OCI-LY7 (cell line): ENCODE measurements at regions not wholly inside any gene's neighbourhood (a gene's known extent, or its start where the extent isn't known, plus 50 kb on each side); places are given as distances from the start of the nearest gene placed in this dataset.

Experiments used
- BruUV-seq: library from RNA; stranded (reverse); fragments of 400-500 nt; replicated peaks from 2 replicates; lab custom pipeline; 2021; lab: Mats Ljungman, UMichigan
- CTCF ChIA-PET: fragments of 300-600 bp; sonication (Branson Sonifier 250); formaldehyde crosslinking; loops from one replicate; lab custom pipeline; 2022; ENCODE audit warnings: antibody characterized with exemption; ENCODE audit not compliant: unreplicated experiment; lab: Charles Lee
- POLR2A ChIA-PET: fragments of 300-600 bp; sonication (Branson Sonifier 250); formaldehyde crosslinking; loops from one replicate; lab custom pipeline; 2022; ENCODE audit warnings: antibody characterized with exemption; lab: Charles Lee
- DNase-seq: peaks from one replicate; pipeline ENCODE4 v3.0.0-alpha.2; 2015; ENCODE audit warnings: low spot score
- H2AFZ ChIP-seq: fragments of 200-600 bp; sonication (generic), shearing (Covaris generic); 2 replicates; pipeline ENCODE4 v1.6.1; 2014; ENCODE audit warnings: mild to moderate bottlenecking, antibody characterized with exemption, low read length, moderate library complexity
- H3K27ac ChIP-seq: fragments of 200-600 bp; sonication (generic); 2 replicates; pipeline ENCODE4 v1.5.1; 2014; ENCODE audit warnings: mixed run types, low read depth, mild to moderate bottlenecking, moderate library complexity, low read length, inconsistent platforms; ENCODE audit not compliant: poor library complexity, severe bottlenecking
- H3K36me3 ChIP-seq: fragments of 200-600 bp; sonication (generic); 2 replicates; pipeline ENCODE4 v1.6.1; 2014; ENCODE audit warnings: mild to moderate bottlenecking, antibody characterized with exemption, low read length, moderate library complexity, mixed read lengths; ENCODE audit not compliant: insufficient read depth
- H3K4me1 ChIP-seq: fragments of 200-600 bp; sonication (generic); 2 replicates; pipeline ENCODE4 v1.5.1; 2014; ENCODE audit warnings: mild to moderate bottlenecking, low read length; ENCODE audit not compliant: insufficient read depth, poor library complexity, severe bottlenecking
- H3K4me2 ChIP-seq: fragments of 200-600 bp; sonication (generic); 2 replicates; pipeline ENCODE4 v1.6.1; 2014; ENCODE audit warnings: mild to moderate bottlenecking, low read length
- H3K4me3 ChIP-seq: fragments of 200-600 bp; sonication (generic); 2 replicates; pipeline ENCODE4 v1.5.1; 2014; ENCODE audit warnings: mild to moderate bottlenecking, low read depth, low read length; ENCODE audit not compliant: poor library complexity, severe bottlenecking
- H3K79me2 ChIP-seq: fragments of 200-600 bp; sonication (generic); 2 replicates; pipeline ENCODE4 v1.6.1; 2016; ENCODE audit warnings: low read depth, mild to moderate bottlenecking, low read length, moderate library complexity, mixed read lengths; ENCODE audit not compliant: insufficient read depth
- H3K9me2 ChIP-seq: fragments of 200-600 bp; sonication (generic); 2 replicates; pipeline ENCODE4 v1.6.1; 2016; ENCODE audit warnings: mild to moderate bottlenecking, low read length, mixed read lengths; ENCODE audit not compliant: insufficient read depth
- H3K9me3 ChIP-seq: fragments of 200-600 bp; sonication (generic); 2 replicates; pipeline ENCODE4 v1.6.1; 2014; ENCODE audit warnings: mild to moderate bottlenecking, mixed run types, low read length, mixed read lengths
- H4K20me1 ChIP-seq: fragments of 200-600 bp; sonication (generic); 2 replicates; pipeline ENCODE4 v1.6.1; 2014; ENCODE audit warnings: mild to moderate bottlenecking, antibody characterized with exemption, low read length, moderate library complexity, mixed read lengths; ENCODE audit not compliant: insufficient read depth
- EZH2phosphoT487 ChIP-seq: fragments of 200-600 bp; sonication (generic); IDR thresholded peaks from 2 replicates; pipeline ENCODE4 v1.6.1; 2018; ENCODE audit warnings: low read depth, borderline replicate concordance, mild to moderate bottlenecking, mixed run types, antibody characterized with exemption, low read length, moderate library complexity, mixed read lengths
- intact Hi-C: fragments of 100-400 bp; cut with micrococcal nuclease; formaldehyde crosslinking; loops from one replicate; pipeline ENCODE4 v1.10.0; 2022; ENCODE audit not compliant: unreplicated experiment
- TF ChIP-seq, protein P1 (sequence below): fragments of 200-600 bp; sonication (generic); conservative IDR thresholded peaks from 2 replicates; pipeline ENCODE4 v1.5.1; 2014; ENCODE audit warnings: mild to moderate bottlenecking, antibody characterized with exemption, low read length, moderate library complexity, mixed read lengths

DNA sequence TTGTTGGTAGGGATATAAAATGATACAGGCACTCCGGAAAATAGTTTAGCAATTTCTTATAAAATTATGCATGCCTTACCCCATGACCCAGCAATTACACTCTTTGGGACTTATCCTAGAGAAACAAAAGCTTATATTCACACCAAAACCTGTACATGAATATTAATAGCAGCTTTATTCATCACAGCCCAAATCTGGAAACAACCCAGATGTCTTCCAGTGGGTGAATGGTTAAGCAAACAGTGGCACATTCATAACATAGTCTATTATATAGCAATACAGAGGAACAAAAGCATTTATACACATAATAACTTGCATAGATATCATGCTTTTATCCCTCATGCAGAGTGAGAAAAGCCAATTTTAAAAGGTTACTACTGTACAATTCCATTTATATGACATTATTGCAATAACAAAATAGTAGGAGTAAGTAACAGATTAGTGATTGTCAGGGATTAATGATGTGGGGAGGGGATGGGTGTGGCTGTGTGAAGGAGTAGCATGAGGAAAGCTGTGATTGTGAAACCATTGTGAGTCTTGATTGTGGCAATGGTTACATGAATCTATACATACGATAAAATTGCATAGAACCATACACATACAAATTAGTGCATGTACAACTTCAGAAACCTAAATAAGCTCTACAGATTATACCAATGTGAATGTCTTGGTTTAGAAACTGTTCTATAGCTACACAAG is 363.1 kb upstream of the OR4E1 start:
- Histone ChIP-seq H2AFZ (no peak overlapping the region), H4K20me1 (no peaks in the 10 kb centered on the region), H3K27ac (no peak overlapping the region), H3K4me2 (no peak overlapping the region), H3K4me3 (no peak overlapping the region), H3K9me2 (no peaks in the 10 kb centered on the region), H3K9me3 (no peaks in the 10 kb centered on the region), H3K79me2 (no peaks in the 10 kb centered on the region), H3K4me1 (no peaks in the 10 kb centered on the region), H3K36me3 (no peaks in the 10 kb centered on the region)
- TF ChIP-seq EZH2phosphoT487 = no peak
- TF ChIP-seq, protein P1, sequence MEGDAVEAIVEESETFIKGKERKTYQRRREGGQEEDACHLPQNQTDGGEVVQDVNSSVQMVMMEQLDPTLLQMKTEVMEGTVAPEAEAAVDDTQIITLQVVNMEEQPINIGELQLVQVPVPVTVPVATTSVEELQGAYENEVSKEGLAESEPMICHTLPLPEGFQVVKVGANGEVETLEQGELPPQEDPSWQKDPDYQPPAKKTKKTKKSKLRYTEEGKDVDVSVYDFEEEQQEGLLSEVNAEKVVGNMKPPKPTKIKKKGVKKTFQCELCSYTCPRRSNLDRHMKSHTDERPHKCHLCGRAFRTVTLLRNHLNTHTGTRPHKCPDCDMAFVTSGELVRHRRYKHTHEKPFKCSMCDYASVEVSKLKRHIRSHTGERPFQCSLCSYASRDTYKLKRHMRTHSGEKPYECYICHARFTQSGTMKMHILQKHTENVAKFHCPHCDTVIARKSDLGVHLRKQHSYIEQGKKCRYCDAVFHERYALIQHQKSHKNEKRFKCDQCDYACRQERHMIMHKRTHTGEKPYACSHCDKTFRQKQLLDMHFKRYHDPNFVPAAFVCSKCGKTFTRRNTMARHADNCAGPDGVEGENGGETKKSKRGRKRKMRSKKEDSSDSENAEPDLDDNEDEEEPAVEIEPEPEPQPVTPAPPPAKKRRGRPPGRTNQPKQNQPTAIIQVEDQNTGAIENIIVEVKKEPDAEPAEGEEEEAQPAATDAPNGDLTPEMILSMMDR = no peak
- ChIA-PET CTCF (no interaction called here), POLR2A (interaction anchor here (0.7 kb wide), 1 partner anchor 651 kb away, joined by 3 read pairs; no protein-coding TSS in a partner anchor)
- intact Hi-C loops = no loop called here
- no peak for DNase-seq
- no TSS peak for BruUV-seq

- ChIA-PET CTCF (no interaction called here), POLR2A (interaction anchor here (1.2 kb wide), 1 partner anchor 63 kb away, joined by 4 read pairs; no protein-coding TSS in a partner anchor)
- no TSS peak for BruUV-seq
- Histone ChIP-seq H3K36me3 (no peaks in the 10 kb centered on the region), H3K27ac (no peak overlapping the region), H4K20me1 (no peaks in the 10 kb centered on the region), H3K4me2 (no peak overlapping the region), H3K9me2 (no peaks in the 10 kb centered on the region), H3K79me2 (no peaks in the 10 kb centered on the region), H3K9me3 (no peaks in the 10 kb centered on the region), H3K4me1 (no peaks in the 10 kb centered on the region), H3K4me3 (no peak overlapping the region), H2AFZ (no peak overlapping the region)
- no peak for TF ChIP-seq EZH2phosphoT487
- TF ChIP-seq, protein P1 = no peak
- intact Hi-C loops = no loop called here
- DNase-seq = no peak
Observed at GRCh38 chr14:22026527-22026926, 352.9 kb upstream of the OR4E1 start.

DNA sequence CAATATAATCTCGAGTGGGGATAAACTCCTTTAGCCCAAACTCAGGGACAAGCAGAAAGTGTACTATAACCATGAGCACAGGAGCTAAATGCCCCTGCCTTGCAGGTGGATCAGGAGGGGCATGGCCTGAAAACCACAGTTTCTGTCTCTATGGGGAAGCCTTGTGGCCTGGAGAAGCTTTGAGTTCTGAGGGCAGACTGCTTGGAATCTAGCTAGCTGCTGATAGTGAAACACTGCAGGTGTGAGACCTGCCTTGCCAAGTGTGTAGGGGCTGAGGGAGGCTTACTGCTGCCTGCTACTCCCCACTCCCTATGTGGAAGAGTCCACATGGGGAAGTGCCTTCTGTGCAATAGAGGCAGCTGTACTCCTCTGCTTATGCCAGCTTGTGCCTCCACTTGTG is 352.3 kb upstream of the OR4E1 start:
- no peaks in the 10 kb centered on the region for H3K79me2 ChIP-seq
- no TSS peak for BruUV-seq
- intact Hi-C loops = no loop called here
- no peaks in the 10 kb centered on the region for H4K20me1 ChIP-seq
- H3K36me3 ChIP-seq = no peaks in the 10 kb centered on the region
- TF ChIP-seq EZH2phosphoT487 = no peak
- TF ChIP-seq, protein P1 = no peak
- H3K9me2 ChIP-seq = no peaks in the 10 kb centered on the region
- ChIA-PET CTCF (no interaction called here), POLR2A (no interaction called here)
- DNase-seq = no peak
- no peak overlapping the region for H3K27ac ChIP-seq
- H3K4me3 ChIP-seq = no peak overlapping the region
- H3K9me3 ChIP-seq = no peaks in the 10 kb centered on the region
- H3K4me1 ChIP-seq = no peaks in the 10 kb centered on the region
- no peak overlapping the region for H3K4me2 ChIP-seq
- no peak overlapping the region for H2AFZ ChIP-seq
